ENCODE measurements at regions not wholly inside any gene's neighbourhood (a gene's known extent, or its start where the extent isn't known, plus 50 kb on each side); places are given as distances from the start of the nearest gene placed in this dataset.
"Not testable (repeated sequence)": the region's sequence is repeated elsewhere in the genome, so short reads cannot be mapped to it uniquely, and the experiment has no call there.

- Mint-ChIP-seq H3K4me3 (no peak overlapping the region), H3K27ac (no peak overlapping the region), H3K27me3 (no peaks in the 10 kb centered on the region), H3K9me3 (no peaks in the 10 kb centered on the region), H3K36me3 (ENCODE audit: low read depth) (no peaks in the 10 kb centered on the region), H3K4me1 (no peaks in the 10 kb centered on the region)
- intact Hi-C loops (cut with micrococcal nuclease), result no loop called here
- DNase-seq, result no peak
These were observed 57.4 kb upstream of the ZBTB20 start for GRCh38 chr3:115204475-115204874.

DNA sequence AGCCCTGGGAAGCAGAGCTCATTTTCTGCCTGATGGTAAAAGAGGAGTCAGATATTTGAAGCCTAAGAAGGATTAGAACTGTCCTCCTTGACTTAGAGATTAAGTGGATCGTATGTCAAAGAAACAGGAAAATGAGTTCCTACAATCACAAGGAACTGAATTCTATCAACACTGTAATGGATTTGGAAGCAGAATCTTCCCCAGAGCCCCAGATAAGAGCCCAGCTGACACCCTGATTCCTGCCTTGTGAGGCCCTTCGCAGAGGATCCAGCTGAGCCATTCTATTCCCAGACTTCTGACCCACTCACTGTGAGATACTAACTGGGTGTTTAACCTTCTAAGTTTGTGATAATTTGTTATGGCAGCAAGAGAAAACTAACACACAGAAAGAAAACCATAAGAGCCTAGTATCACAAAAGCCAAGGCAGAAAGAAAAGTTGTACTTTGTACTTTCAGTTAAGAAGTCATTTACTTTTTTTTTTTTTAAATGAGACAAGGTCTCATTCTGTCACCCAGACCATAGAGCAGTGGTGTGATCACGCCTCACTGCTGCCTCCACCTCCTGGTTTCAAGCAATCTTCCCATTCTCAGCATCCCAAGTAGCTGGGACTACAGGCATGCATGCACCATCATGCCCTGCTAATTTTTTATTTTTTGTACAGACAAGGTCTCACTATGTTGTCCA lies 61.1 kb upstream of the ZBTB20 start:
- H3K27ac Mint-ChIP-seq, result no peak overlapping the region
- H3K9me3 Mint-ChIP-seq, result no peaks in the 10 kb centered on the region
- intact Hi-C loops (cut with micrococcal nuclease), result no loop called here
- no peaks in the 10 kb centered on the region for H3K27me3 Mint-ChIP-seq
- no peaks in the 10 kb centered on the region for H3K36me3 Mint-ChIP-seq (ENCODE audit: low read depth)
- H3K4me1 Mint-ChIP-seq, result peaks cover 1% of the 10 kb centered on the region
- DNase-seq, result no peak
- H3K4me3 Mint-ChIP-seq, result no peak overlapping the region

- DNase-seq, result no peak
- Mint-ChIP-seq H3K4me3 (no peak overlapping the region), H3K27me3 (no peaks in the 10 kb centered on the region), H3K4me1 (peaks cover 1% of the 10 kb centered on the region), H3K36me3 (ENCODE audit: low read depth) (no peaks in the 10 kb centered on the region), H3K9me3 (peaks cover 5% of the 10 kb centered on the region), H3K27ac (no peak overlapping the region)
- intact Hi-C loops (cut with micrococcal nuclease), result loop anchor here (10.0 kb wide), 1 partner anchor 483 kb away; no protein-coding TSS in a partner anchor
These were observed 64.9 kb upstream of the ZBTB20 start for GRCh38 chr3:115211810-115212492.

DNA sequence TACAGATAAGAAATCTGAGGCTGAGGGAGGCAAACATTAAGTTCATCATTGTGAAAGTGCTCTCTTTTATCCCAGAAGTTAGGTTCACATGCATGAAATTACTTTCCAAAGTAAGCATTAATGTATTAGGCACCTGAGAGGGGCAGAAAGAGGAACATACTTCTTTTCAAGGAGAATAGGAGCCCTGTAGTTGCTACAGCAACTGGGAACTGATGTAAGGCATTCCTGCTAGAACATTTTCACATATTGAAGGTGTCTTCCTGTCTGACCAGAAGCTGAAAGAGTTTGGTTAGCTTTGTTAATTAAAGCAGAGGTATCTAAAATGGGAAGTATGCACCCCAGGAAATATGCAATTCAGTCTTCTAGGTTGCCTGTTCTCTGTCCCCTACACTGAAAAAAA lies 65.5 kb upstream of the ZBTB20 start:
- no peak for DNase-seq
- intact Hi-C loops (cut with micrococcal nuclease), result loop anchor here (10.0 kb wide), 1 partner anchor 482 kb away; no protein-coding TSS in a partner anchor
- Mint-ChIP-seq H3K9me3 (peaks cover 5% of the 10 kb centered on the region), H3K4me3 (no peak overlapping the region), H3K27me3 (no peaks in the 10 kb centered on the region), H3K36me3 (ENCODE audit: low read depth) (no peaks in the 10 kb centered on the region), H3K4me1 (peaks cover 1% of the 10 kb centered on the region), H3K27ac (no peak overlapping the region)

- intact Hi-C loops (cut with micrococcal nuclease), result loop anchor here (10.0 kb wide), 1 partner anchor 482 kb away; no protein-coding TSS in a partner anchor
- H3K4me1 Mint-ChIP-seq; H3K4me3 Mint-ChIP-seq; H3K27me3 Mint-ChIP-seq; H3K36me3 Mint-ChIP-seq (ENCODE audit: low read depth); H3K9me3 Mint-ChIP-seq; DNase-seq; H3K27ac Mint-ChIP-seq: not testable (repeated sequence)
These were observed 66.0 kb upstream of the ZBTB20 start for GRCh38 chr3:115213052-115213451.

DNA sequence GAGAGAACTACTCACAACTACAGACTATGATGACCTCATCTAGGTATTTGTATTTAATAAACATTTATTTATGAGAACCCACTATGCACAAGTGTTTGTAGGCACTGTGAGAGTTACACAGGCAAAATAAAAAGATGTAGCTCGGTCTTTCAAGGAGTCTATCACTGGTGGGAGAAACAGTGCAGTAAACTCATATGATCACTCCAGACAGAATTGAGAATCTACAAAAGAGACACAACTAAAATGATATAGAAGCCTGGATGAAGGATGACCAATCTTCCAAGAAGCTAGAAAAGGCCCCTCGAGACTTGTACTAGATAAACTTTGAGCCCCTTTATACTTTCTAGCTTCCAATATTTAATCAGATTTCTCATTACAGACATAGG lies 70.2 kb upstream of the ZBTB20 start:
- DNase-seq, result no peak
- no peaks in the 10 kb centered on the region for H3K4me1 Mint-ChIP-seq
- H3K27me3 Mint-ChIP-seq, result no peaks in the 10 kb centered on the region
- no peak overlapping the region for H3K4me3 Mint-ChIP-seq
- no peak overlapping the region for H3K27ac Mint-ChIP-seq
- no peaks in the 10 kb centered on the region for H3K36me3 Mint-ChIP-seq (ENCODE audit: low read depth)
- peaks cover 5% of the 10 kb centered on the region for H3K9me3 Mint-ChIP-seq
- intact Hi-C loops (cut with micrococcal nuclease), result loop anchor here (10.0 kb wide), 1 partner anchor 478 kb away; no protein-coding TSS in a partner anchor

- peaks cover under 1% of the 10 kb centered on the region for H3K27me3 Mint-ChIP-seq
- no peak overlapping the region for H3K27ac Mint-ChIP-seq
- no peaks in the 10 kb centered on the region for H3K36me3 Mint-ChIP-seq (ENCODE audit: low read depth)
- no peak overlapping the region for H3K4me3 Mint-ChIP-seq
- H3K9me3 Mint-ChIP-seq, result peaks cover 5% of the 10 kb centered on the region
- intact Hi-C loops (cut with micrococcal nuclease), result loop anchor here (10.0 kb wide), 1 partner anchor 477 kb away; no protein-coding TSS in a partner anchor
- DNase-seq, result peak; percentile 61
- H3K4me1 Mint-ChIP-seq, result no peaks in the 10 kb centered on the region
These were observed 70.8 kb upstream of the ZBTB20 start for GRCh38 chr3:115217678-115218451.

GRCh38 chr3:115218859-115219258 lies 71.8 kb upstream of the ZBTB20 start:
- no peak overlapping the region for H3K4me3 Mint-ChIP-seq
- no peak overlapping the region for H3K27ac Mint-ChIP-seq
- no peaks in the 10 kb centered on the region for H3K4me1 Mint-ChIP-seq
- intact Hi-C loops (cut with micrococcal nuclease), result loop anchor here (10.0 kb wide), 1 partner anchor 476 kb away; no protein-coding TSS in a partner anchor
- H3K9me3 Mint-ChIP-seq, result peaks cover 5% of the 10 kb centered on the region
- peaks cover 4% of the 10 kb centered on the region for H3K27me3 Mint-ChIP-seq
- no peak for DNase-seq
- no peaks in the 10 kb centered on the region for H3K36me3 Mint-ChIP-seq (ENCODE audit: low read depth)

DNA sequence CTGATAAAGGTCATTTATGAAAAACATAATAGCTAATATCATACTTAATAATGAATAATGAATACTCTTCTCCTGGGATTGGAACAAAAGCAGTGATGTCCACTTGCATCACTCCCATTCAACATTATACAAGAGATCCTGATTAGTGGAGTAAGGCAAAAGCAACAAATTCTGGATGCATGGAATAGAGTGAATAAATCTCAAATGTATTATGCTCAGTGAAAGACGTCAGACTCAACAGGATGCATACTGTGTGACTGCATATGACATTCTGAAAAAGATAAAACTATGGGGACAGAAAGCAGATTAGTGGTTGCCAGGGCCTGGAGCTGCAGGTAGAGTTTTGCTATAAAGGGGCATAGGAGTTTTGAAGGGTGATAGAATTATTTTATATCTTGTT lies 77.6 kb upstream of the ZBTB20 start:
- Mint-ChIP-seq H3K27me3 (peaks cover 4% of the 10 kb centered on the region), H3K27ac (no peak overlapping the region), H3K4me1 (no peaks in the 10 kb centered on the region), H3K36me3 (ENCODE audit: low read depth) (no peaks in the 10 kb centered on the region), H3K9me3 (no peaks in the 10 kb centered on the region), H3K4me3 (no peak overlapping the region)
- intact Hi-C loops (cut with micrococcal nuclease), result no loop called here
- no peak for DNase-seq

DNA sequence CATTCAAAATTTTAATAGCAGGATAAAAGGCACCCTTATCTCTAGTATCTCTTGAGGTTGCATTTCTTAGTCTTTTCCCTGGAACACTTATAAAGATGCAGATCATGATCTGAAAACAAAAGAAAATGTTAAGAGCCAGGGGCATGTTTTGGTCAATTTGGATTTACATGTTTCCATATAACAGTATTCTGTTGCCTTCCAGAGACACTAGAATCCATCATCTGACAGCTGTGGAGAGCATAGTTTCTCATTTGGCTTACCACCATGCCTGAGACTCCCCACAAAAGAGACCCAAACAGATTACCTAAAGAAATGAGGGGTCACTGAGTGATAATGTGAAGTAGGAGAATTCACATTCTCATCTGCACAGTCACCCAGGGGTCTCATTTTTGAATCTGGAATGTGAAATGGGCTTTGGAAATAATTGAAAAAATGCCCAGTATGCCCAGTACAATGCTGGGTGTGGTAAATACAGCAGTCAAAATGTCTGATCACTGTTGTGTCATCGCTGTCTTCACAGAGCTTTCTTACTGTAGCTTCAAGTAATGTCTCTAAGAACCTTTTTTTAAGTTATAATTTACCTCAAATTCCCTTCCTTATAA lies 79.9 kb upstream of the ZBTB20 start:
- H3K9me3 Mint-ChIP-seq, result no peaks in the 10 kb centered on the region
- H3K4me1 Mint-ChIP-seq, result no peaks in the 10 kb centered on the region
- H3K27me3 Mint-ChIP-seq, result peaks cover 4% of the 10 kb centered on the region
- no peaks in the 10 kb centered on the region for H3K36me3 Mint-ChIP-seq (ENCODE audit: low read depth)
- no peak overlapping the region for H3K4me3 Mint-ChIP-seq
- no peak overlapping the region for H3K27ac Mint-ChIP-seq
- intact Hi-C loops (cut with micrococcal nuclease), result no loop called here
- no peak for DNase-seq

DNA sequence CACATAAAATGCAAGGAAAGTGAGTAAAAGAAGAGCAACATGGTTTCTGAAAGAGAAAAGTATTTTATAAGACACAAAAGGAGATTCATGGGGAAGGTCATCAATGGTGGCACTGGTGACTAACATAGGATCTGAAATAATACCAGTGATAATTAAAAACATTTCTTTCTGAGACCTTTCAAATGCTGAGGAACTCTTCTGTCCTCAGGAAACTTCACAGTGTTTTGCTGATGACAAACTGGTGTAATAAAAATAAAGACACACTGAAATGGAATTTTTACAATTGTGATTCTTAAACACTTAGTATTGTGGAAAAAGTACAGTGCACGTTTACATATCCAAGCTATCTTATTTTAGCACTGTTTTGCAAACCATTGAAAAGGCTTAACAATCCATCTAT lies 80.4 kb upstream of the ZBTB20 start:
- DNase-seq, result no peak
- Mint-ChIP-seq H3K4me3 (no peak overlapping the region), H3K27me3 (peaks cover 4% of the 10 kb centered on the region), H3K4me1 (no peaks in the 10 kb centered on the region), H3K27ac (no peak overlapping the region), H3K9me3 (no peaks in the 10 kb centered on the region), H3K36me3 (ENCODE audit: low read depth) (no peaks in the 10 kb centered on the region)
- intact Hi-C loops (cut with micrococcal nuclease), result no loop called here

DNA sequence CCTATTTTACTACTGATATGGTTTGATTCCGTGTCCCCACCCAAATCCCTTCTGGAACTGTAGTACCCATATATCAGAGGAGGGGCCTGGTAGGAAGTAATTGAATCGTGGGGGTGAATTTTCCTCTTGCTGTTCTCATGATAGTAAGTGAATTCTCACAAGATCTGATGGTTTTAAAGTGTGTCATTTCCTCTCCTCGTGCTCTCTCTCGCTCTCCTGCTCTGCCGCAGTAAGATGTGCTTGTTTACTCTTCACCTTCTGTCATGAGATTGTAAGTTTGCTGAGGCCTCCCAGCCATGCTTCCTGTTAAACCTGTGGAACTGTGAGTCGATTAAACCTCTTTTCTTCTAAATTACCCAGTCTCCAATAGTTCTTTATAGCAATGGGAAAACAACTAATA lies 81.2 kb upstream of the ZBTB20 start:
- Mint-ChIP-seq H3K4me3 (no peak overlapping the region), H3K27ac (no peak overlapping the region), H3K9me3 (no peaks in the 10 kb centered on the region), H3K4me1 (no peaks in the 10 kb centered on the region), H3K36me3 (ENCODE audit: low read depth) (no peaks in the 10 kb centered on the region), H3K27me3 (peaks cover 3% of the 10 kb centered on the region)
- DNase-seq, result no peak
- intact Hi-C loops (cut with micrococcal nuclease), result no loop called here

DNA sequence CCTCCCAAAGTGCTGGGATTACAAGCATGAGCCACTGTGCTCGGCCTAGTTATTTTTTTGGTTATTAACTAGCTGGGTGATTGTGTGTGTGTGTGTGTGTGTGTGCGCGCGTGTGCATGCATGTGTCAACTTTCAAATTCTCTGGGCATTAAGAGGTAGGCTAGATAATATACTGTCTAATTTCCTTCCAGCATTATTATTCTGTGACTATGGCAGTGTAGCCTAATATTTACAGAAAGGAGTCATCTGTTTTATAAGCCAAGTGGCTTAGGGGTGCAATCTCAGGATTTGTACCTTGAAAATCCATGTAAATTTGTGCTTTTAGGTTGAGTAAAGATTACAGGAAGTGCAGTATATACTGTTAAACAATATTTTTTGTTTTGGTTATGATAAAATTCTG lies 85.1 kb upstream of the ZBTB20 start:
- Mint-ChIP-seq H3K36me3 (ENCODE audit: low read depth) (no peaks in the 10 kb centered on the region), H3K27me3 (no peaks in the 10 kb centered on the region), H3K4me1 (no peaks in the 10 kb centered on the region), H3K27ac (no peak overlapping the region), H3K9me3 (no peaks in the 10 kb centered on the region), H3K4me3 (no peak overlapping the region)
- intact Hi-C loops (cut with micrococcal nuclease), result no loop called here
- DNase-seq, result no peak

DNA sequence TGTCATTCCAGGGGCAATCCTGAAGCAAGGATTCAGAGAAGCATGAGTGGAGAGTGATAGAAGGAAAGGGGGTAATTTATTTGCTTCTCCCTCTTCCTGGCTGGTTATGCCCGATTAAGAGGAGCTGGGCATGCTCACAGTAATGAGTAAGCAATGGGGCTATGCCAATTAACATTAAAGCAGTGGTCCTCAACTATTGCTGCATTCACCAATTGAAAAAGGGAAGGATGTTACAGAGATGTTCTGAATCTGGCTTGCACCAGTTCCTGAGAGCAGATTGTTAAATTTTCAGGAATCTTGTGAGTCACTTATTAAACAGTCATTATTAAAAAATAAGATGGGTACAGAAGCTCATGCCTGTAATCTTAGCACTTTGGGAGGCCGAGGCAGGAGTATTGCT lies 85.9 kb upstream of the ZBTB20 start:
- Mint-ChIP-seq H3K4me1 (no peaks in the 10 kb centered on the region), H3K4me3 (no peak overlapping the region), H3K36me3 (ENCODE audit: low read depth) (no peaks in the 10 kb centered on the region), H3K9me3 (no peaks in the 10 kb centered on the region), H3K27ac (no peak overlapping the region), H3K27me3 (no peaks in the 10 kb centered on the region)
- no peak for DNase-seq
- intact Hi-C loops (cut with micrococcal nuclease), result no loop called here

Measured in activated CD4-positive, alpha-beta T cell treated with anti-CD3 and anti-CD28 coated beads, Interleukin-2, amount 10 ng/mL, durations not matched to agents 24 days and 14 days (primary cell).